ENCODE measurements at regions not wholly inside any gene's neighbourhood (a gene's known extent, or its start where the extent isn't known, plus 50 kb on each side); places are given as distances from the start of the nearest gene placed in this dataset.

DNA sequence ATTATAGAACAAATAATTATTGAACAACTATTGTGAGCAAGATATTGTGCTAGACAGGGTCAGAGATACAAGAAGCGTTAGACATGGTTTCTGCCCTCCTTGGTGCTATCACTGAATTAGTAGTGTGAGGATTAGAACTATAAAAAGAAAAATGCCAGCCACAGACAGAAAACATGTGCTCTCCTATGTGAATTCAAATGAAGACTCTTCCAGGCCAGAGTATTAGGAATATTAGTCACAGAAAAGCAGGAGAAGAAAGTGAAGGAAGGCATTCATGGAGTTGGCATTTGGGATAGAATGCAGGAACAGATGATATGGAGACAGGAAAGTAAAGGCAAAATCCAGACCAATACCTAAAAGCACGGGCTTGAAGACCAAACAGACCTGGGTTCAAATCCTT is 179.6 kb upstream of the TENM3 start:
- no peak overlapping the region for H3K4me3 ChIP-seq (ENCODE audit: low read length in 2 of 2)
- H3K23ac ChIP-seq (ENCODE audit: low read depth, low read length, poor library complexity): no peak overlapping the region
- no peak overlapping the region for H3K4ac ChIP-seq (ENCODE audit: low read length)
- H2BK12ac ChIP-seq (ENCODE audit: low read length): no peak overlapping the region
- H2BK5ac ChIP-seq (ENCODE audit: low read length): no peak overlapping the region
- DNase-seq (ENCODE audit: low spot score): no peak
- H3K14ac ChIP-seq (ENCODE audit: low read length): no peak overlapping the region
- no peak overlapping the region for H3K4me2 ChIP-seq (ENCODE audit: insufficient read depth, low read length, poor library complexity, severe bottlenecking)
- no peak overlapping the region for H2AK5ac ChIP-seq (ENCODE audit: low read depth, low read length)
- peaks cover 2% of the 10 kb centered on the region for H3K79me1 ChIP-seq (ENCODE audit: low read depth, low read length)
- no peak overlapping the region for H3K9ac ChIP-seq (ENCODE audit: low read depth, low read length, poor library complexity)
- H3K18ac ChIP-seq (ENCODE audit: low read length): no peak overlapping the region
- no peak overlapping the region for H4K8ac ChIP-seq (ENCODE audit: low read depth, low read length)
- H3K27me3 ChIP-seq (ENCODE audit: control insufficient read depth in 3 of 3, insufficient read depth in 3 of 3, low read depth in 1 of 3, low read length in 3 of 3): no peaks in the 10 kb centered on the region
- no peak overlapping the region for H4K91ac ChIP-seq (ENCODE audit: low read depth, low read length, poor library complexity)
- peaks cover 0 to 3% of the 10 kb centered on the region in 2 donors for H3K4me1 ChIP-seq (ENCODE audit: control insufficient read depth in 2 of 2, insufficient read depth in 1 of 2, low read depth in 1 of 2, low read length in 2 of 2)
- H2BK120ac ChIP-seq (ENCODE audit: low read depth, low read length): no peak overlapping the region
- H2BK15ac ChIP-seq (ENCODE audit: low read length): no peak overlapping the region
- no peaks in the 10 kb centered on the region for H3K36me3 ChIP-seq (replicated peaks in 1 of 2; ENCODE audit: control insufficient read depth in 2 of 2, insufficient read depth in 2 of 2, low read length in 2 of 2)
- no peak overlapping the region for H3K27ac ChIP-seq (replicated peaks; ENCODE audit: low read length)
- WGBS, 2 donors (ENCODE audit: extremely low coverage in 2 of 2, insufficient read length in 2 of 2, insufficient replicate concordance in 1 of 2): no CpG with 5 or more reads among the region's 2 CpGs
- H2AFZ ChIP-seq (ENCODE audit: low read length): no peak overlapping the region
- H3K9me3 ChIP-seq (replicated peaks in 1 of 2; ENCODE audit: control insufficient read depth in 2 of 2, insufficient read depth in 1 of 2, low read depth in 1 of 2, low read length in 2 of 2): peaks cover 3 to 20% of the 10 kb centered on the region in 2 donors

GRCh38 chr4:182065255-182065654 is 177.9 kb upstream of the TENM3 start:
- Histone ChIP-seq H3K27me3 (ENCODE audit: control insufficient read depth in 3 of 3, insufficient read depth in 3 of 3, low read depth in 1 of 3, low read length in 3 of 3) (no peaks in the 10 kb centered on the region), H3K14ac (ENCODE audit: low read length) (no peak overlapping the region), H3K4me1 (ENCODE audit: control insufficient read depth in 2 of 2, insufficient read depth in 1 of 2, low read depth in 1 of 2, low read length in 2 of 2) (peaks cover 0 to 3% of the 10 kb centered on the region in 2 donors), H3K4me3 (ENCODE audit: low read length in 2 of 2) (no peak overlapping the region), H4K8ac (ENCODE audit: low read depth, low read length) (no peak overlapping the region), H3K4ac (ENCODE audit: low read length) (no peak overlapping the region), H2AK5ac (ENCODE audit: low read depth, low read length) (no peak overlapping the region), H3K27ac (replicated peaks; ENCODE audit: low read length) (no peak overlapping the region), H2BK120ac (ENCODE audit: low read depth, low read length) (no peak overlapping the region), H3K79me1 (ENCODE audit: low read depth, low read length) (peaks cover under 1% of the 10 kb centered on the region), H3K4me2 (ENCODE audit: insufficient read depth, low read length, poor library complexity, severe bottlenecking) (no peak overlapping the region), H2BK12ac (ENCODE audit: low read length) (no peak overlapping the region), H3K18ac (ENCODE audit: low read length) (no peak overlapping the region), H4K91ac (ENCODE audit: low read depth, low read length, poor library complexity) (no peak overlapping the region), H2AFZ (ENCODE audit: low read length) (no peak overlapping the region), H3K23ac (ENCODE audit: low read depth, low read length, poor library complexity) (no peak overlapping the region), H2BK5ac (ENCODE audit: low read length) (no peak overlapping the region), H3K9ac (ENCODE audit: low read depth, low read length, poor library complexity) (no peak overlapping the region), H2BK15ac (ENCODE audit: low read length) (no peak overlapping the region), H3K9me3 (replicated peaks in 1 of 2; ENCODE audit: control insufficient read depth in 2 of 2, insufficient read depth in 1 of 2, low read depth in 1 of 2, low read length in 2 of 2) (peaks cover 1 to 14% of the 10 kb centered on the region in 2 donors), H3K36me3 (replicated peaks in 1 of 2; ENCODE audit: control insufficient read depth in 2 of 2, insufficient read depth in 2 of 2, low read length in 2 of 2) (no peaks in the 10 kb centered on the region)
- WGBS, 2 donors (ENCODE audit: extremely low coverage in 2 of 2, insufficient read length in 2 of 2, insufficient replicate concordance in 1 of 2): no CpG with 5 or more reads among the region's 17 CpGs
- no peak for DNase-seq (ENCODE audit: low spot score)

DNA sequence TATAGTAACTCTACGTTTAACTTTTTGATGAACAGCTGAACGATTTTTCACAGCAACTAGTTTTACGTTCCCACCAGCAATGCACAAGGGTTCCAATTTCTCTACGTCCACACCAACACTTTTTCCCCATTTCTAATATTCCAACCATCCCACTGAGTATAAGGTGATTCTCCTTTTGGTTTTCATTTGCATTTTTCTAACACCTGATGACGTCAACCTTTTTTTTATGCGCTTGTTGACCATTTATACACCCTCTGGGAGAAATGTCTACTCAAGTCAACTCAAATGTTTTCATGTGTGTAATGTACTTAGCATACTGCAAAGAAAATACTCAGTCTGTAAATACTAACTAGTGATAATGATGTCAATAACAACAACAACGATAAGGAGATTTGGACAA is 177.2 kb upstream of the TENM3 start:
- DNase-seq (ENCODE audit: low spot score): no peak
- no peak overlapping the region for H2BK12ac ChIP-seq (ENCODE audit: low read length)
- no peak overlapping the region for H3K4me2 ChIP-seq (ENCODE audit: insufficient read depth, low read length, poor library complexity, severe bottlenecking)
- no peak overlapping the region for H2BK120ac ChIP-seq (ENCODE audit: low read depth, low read length)
- H4K91ac ChIP-seq (ENCODE audit: low read depth, low read length, poor library complexity): no peak overlapping the region
- H3K14ac ChIP-seq (ENCODE audit: low read length): no peak overlapping the region
- no peaks in the 10 kb centered on the region for H3K36me3 ChIP-seq (replicated peaks in 1 of 2; ENCODE audit: control insufficient read depth in 2 of 2, insufficient read depth in 2 of 2, low read length in 2 of 2)
- no peak overlapping the region for H2BK5ac ChIP-seq (ENCODE audit: low read length)
- no CpG with 5 or more reads among the region's 7 CpGs for WGBS, 2 donors (ENCODE audit: extremely low coverage in 2 of 2, insufficient read length in 2 of 2, insufficient replicate concordance in 1 of 2)
- no peak overlapping the region for H2AK5ac ChIP-seq (ENCODE audit: low read depth, low read length)
- no peak overlapping the region for H2BK15ac ChIP-seq (ENCODE audit: low read length)
- H3K4ac ChIP-seq (ENCODE audit: low read length): no peak overlapping the region
- no peak overlapping the region for H3K9ac ChIP-seq (ENCODE audit: low read depth, low read length, poor library complexity)
- no peak overlapping the region for H3K23ac ChIP-seq (ENCODE audit: low read depth, low read length, poor library complexity)
- H3K79me1 ChIP-seq (ENCODE audit: low read depth, low read length): no peaks in the 10 kb centered on the region
- H3K27ac ChIP-seq (replicated peaks; ENCODE audit: low read length): no peak overlapping the region
- no peak overlapping the region for H3K4me3 ChIP-seq (ENCODE audit: low read length in 2 of 2)
- H3K18ac ChIP-seq (ENCODE audit: low read length): no peak overlapping the region
- H4K8ac ChIP-seq (ENCODE audit: low read depth, low read length): no peak overlapping the region
- H3K9me3 ChIP-seq (replicated peaks in 1 of 2; ENCODE audit: control insufficient read depth in 2 of 2, insufficient read depth in 1 of 2, low read depth in 1 of 2, low read length in 2 of 2): peaks cover 0 to 7% of the 10 kb centered on the region in 2 donors
- peaks cover 0 to 3% of the 10 kb centered on the region in 2 donors for H3K4me1 ChIP-seq (ENCODE audit: control insufficient read depth in 2 of 2, insufficient read depth in 1 of 2, low read depth in 1 of 2, low read length in 2 of 2)
- no peak overlapping the region for H2AFZ ChIP-seq (ENCODE audit: low read length)
- no peaks in the 10 kb centered on the region for H3K27me3 ChIP-seq (ENCODE audit: control insufficient read depth in 3 of 3, insufficient read depth in 3 of 3, low read depth in 1 of 3, low read length in 3 of 3)

DNA sequence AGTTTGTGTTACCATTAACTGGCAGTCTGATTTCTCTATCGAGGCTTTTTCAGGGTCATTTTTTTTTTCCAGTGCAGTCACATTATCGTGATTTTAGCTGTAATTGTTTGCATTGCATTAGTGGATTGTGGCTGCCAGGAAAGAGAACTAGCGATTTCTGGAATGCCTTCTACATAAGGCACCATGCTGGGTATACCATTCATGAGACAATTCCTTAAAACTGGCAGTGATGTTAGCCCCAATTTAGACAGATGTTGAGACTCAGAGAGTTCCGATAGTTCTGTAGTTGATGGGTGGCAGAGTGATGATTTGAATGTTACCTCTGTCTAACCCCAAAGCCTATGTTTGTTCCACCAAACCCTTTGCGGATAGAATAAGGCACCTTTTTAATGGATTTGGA is 175.4 kb upstream of the TENM3 start:
- no peak overlapping the region for H2AK5ac ChIP-seq (ENCODE audit: low read depth, low read length)
- peaks cover 0 to 3% of the 10 kb centered on the region in 2 donors for H3K4me1 ChIP-seq (ENCODE audit: control insufficient read depth in 2 of 2, insufficient read depth in 1 of 2, low read depth in 1 of 2, low read length in 2 of 2)
- H3K27me3 ChIP-seq (ENCODE audit: control insufficient read depth in 3 of 3, insufficient read depth in 3 of 3, low read depth in 1 of 3, low read length in 3 of 3): no peaks in the 10 kb centered on the region
- DNase-seq (ENCODE audit: low spot score): no peak
- no peak overlapping the region for H3K4me2 ChIP-seq (ENCODE audit: insufficient read depth, low read length, poor library complexity, severe bottlenecking)
- H4K91ac ChIP-seq (ENCODE audit: low read depth, low read length, poor library complexity): no peak overlapping the region
- no peak overlapping the region for H3K18ac ChIP-seq (ENCODE audit: low read length)
- H3K36me3 ChIP-seq (replicated peaks in 1 of 2; ENCODE audit: control insufficient read depth in 2 of 2, insufficient read depth in 2 of 2, low read length in 2 of 2): no peaks in the 10 kb centered on the region
- no peak overlapping the region for H3K14ac ChIP-seq (ENCODE audit: low read length)
- H3K27ac ChIP-seq (replicated peaks; ENCODE audit: low read length): no peak overlapping the region
- H3K23ac ChIP-seq (ENCODE audit: low read depth, low read length, poor library complexity): no peak overlapping the region
- H2BK5ac ChIP-seq (ENCODE audit: low read length): no peak overlapping the region
- WGBS, 2 donors (ENCODE audit: extremely low coverage in 2 of 2, insufficient read length in 2 of 2, insufficient replicate concordance in 1 of 2): no CpG with 5 or more reads among the region's 5 CpGs
- H3K4me3 ChIP-seq (ENCODE audit: low read length in 2 of 2): no peak overlapping the region
- no peak overlapping the region for H2BK15ac ChIP-seq (ENCODE audit: low read length)
- H3K4ac ChIP-seq (ENCODE audit: low read length): no peak overlapping the region
- no peaks in the 10 kb centered on the region for H3K79me1 ChIP-seq (ENCODE audit: low read depth, low read length)
- H2BK120ac ChIP-seq (ENCODE audit: low read depth, low read length): no peak overlapping the region
- no peak overlapping the region for H2BK12ac ChIP-seq (ENCODE audit: low read length)
- H3K9me3 ChIP-seq (replicated peaks in 1 of 2; ENCODE audit: control insufficient read depth in 2 of 2, insufficient read depth in 1 of 2, low read depth in 1 of 2, low read length in 2 of 2): peaks cover 1 to 13% of the 10 kb centered on the region in 2 donors
- no peak overlapping the region for H3K9ac ChIP-seq (ENCODE audit: low read depth, low read length, poor library complexity)
- no peak overlapping the region for H2AFZ ChIP-seq (ENCODE audit: low read length)
- H4K8ac ChIP-seq (ENCODE audit: low read depth, low read length): no peak overlapping the region

Measured in neuronal stem cell (in vitro differentiated cells).